Ovary (tissue), 3 donors: ENCODE measurements at regions not wholly inside any gene's neighbourhood (a gene's known extent, or its start where the extent isn't known, plus 50 kb on each side); places are given as distances from the start of the nearest gene placed in this dataset.

Source experiments
- CTCF ChIP-seq, 3 donors: fragments of 450-650 bp in 2 of 3; fragments of 200-600 bp in 1 of 3; IDR thresholded peaks; one replicate each; pipeline versions ENCODE4 v1.5.1 to v1.8.0; 2016 to 2022; ENCODE audit warnings: antibody characterized with exemption in 3 of 3, mild to moderate bottlenecking in 1 of 3
- EP300 ChIP-seq: sonication (generic); formaldehyde crosslinking; IDR thresholded peaks from one replicate; pipeline ENCODE4 v1.6.1; 2017; ENCODE audit warnings: antibody characterized with exemption
- donor health status: DM: no; HTN: no; CAD: no.

- no peak for TF ChIP-seq EP300
- no peak for TF ChIP-seq CTCF (IDR thresholded peaks at IDR 0.05)
Observed at GRCh38 chr1:224859651-224860050, 69.8 kb upstream of the DNAH14 start.
